ENCODE measurements at regions not wholly inside any gene's neighbourhood (a gene's known extent, or its start where the extent isn't known, plus 50 kb on each side); places are given as distances from the start of the nearest gene placed in this dataset.

DNA sequence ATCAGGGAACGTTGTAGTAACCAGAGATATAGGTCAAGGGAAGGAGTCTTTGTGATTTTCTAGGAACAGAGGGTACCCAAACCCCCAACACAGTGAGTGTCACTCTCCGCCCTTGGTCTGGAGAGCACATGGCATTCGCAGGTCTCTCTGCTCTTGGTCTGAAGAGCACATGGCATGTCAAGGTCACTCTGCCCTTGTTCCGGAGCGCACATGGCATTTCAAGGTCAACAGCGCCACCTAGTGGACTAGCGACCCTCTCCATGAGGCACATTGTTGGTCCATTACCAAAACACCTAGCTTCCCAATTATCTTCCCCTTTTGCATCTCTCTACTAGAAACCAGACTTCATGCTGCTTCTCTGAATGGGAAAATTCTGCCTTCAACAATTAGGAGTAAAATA lies 260.0 kb downstream of the C6orf118 start:
- Histone ChIP-seq H3K9me1 (ENCODE audit: control insufficient read depth, insufficient read depth, low read length) (no peaks in the 10 kb centered on the region), H3K4me2 (ENCODE audit: insufficient read depth, low read length) (no peak overlapping the region), H3K4me3 (no peak overlapping the region), H3K4me1 (replicated peaks in 1 of 2; ENCODE audit: control insufficient read depth in 2 of 2, insufficient read depth in 2 of 2, low read length in 2 of 2) (no peaks in the 10 kb centered on the region), H4K20me1 (replicated peaks; ENCODE audit: control insufficient read depth, insufficient read depth, low read length) (no peaks in the 10 kb centered on the region), H3K9ac (ENCODE audit: insufficient read depth in 1 of 2, low read depth in 2 of 2, low read length in 2 of 2) (no peak overlapping the region), H3K27ac (ENCODE audit: extremely low read depth, low read depth, low read length) (no peak overlapping the region), H2AFZ (ENCODE audit: low read depth, low read length) (peak overlapping the region; percentile 51; the same call in 1 of the 2 replicates), H3K9me3 (replicated peaks; ENCODE audit: control insufficient read depth, insufficient read depth, low read depth, low read length) (no peaks in the 10 kb centered on the region), H3K27me3 (ENCODE audit: control insufficient read depth in 2 of 2, insufficient read depth in 2 of 2, low read length in 2 of 2) (no peaks in the 10 kb centered on the region), H3K79me2 (ENCODE audit: control insufficient read depth, insufficient read depth, low read length) (no peaks in the 10 kb centered on the region), H3K36me3 (ENCODE audit: control insufficient read depth, insufficient read depth, low read length) (no peaks in the 10 kb centered on the region)
- CTCF ChIA-PET (ENCODE audit: low intra/inter-chr PET ratio) = no interaction called here
- WGBS (ENCODE audit: insufficient coverage, low coverage, missing lambda C conversion rate) = 1% methylated on average over 7 of the region's 7 CpGs
- ATAC-seq (peak; percentile 88), FAIRE-seq (peak; percentile 91), DNase-seq (ENCODE audit: extremely low read depth in 1 of 4, low spot score in 3 of 4) (peak; percentile 50 to 76 (median 69))
- in situ Hi-C loops (cut with MboI) = no loop called here
- BruUV-seq (replicated peaks) = no TSS peak
- POLR2A ChIA-PET = interaction anchor here (1.1 kb wide), 1 partner anchor 95 kb away, joined by 3 read pairs; no protein-coding TSS in a partner anchor
- intact Hi-C loops (cut with micrococcal nuclease) = no loop called here
- TF ChIP-seq, protein P1, sequence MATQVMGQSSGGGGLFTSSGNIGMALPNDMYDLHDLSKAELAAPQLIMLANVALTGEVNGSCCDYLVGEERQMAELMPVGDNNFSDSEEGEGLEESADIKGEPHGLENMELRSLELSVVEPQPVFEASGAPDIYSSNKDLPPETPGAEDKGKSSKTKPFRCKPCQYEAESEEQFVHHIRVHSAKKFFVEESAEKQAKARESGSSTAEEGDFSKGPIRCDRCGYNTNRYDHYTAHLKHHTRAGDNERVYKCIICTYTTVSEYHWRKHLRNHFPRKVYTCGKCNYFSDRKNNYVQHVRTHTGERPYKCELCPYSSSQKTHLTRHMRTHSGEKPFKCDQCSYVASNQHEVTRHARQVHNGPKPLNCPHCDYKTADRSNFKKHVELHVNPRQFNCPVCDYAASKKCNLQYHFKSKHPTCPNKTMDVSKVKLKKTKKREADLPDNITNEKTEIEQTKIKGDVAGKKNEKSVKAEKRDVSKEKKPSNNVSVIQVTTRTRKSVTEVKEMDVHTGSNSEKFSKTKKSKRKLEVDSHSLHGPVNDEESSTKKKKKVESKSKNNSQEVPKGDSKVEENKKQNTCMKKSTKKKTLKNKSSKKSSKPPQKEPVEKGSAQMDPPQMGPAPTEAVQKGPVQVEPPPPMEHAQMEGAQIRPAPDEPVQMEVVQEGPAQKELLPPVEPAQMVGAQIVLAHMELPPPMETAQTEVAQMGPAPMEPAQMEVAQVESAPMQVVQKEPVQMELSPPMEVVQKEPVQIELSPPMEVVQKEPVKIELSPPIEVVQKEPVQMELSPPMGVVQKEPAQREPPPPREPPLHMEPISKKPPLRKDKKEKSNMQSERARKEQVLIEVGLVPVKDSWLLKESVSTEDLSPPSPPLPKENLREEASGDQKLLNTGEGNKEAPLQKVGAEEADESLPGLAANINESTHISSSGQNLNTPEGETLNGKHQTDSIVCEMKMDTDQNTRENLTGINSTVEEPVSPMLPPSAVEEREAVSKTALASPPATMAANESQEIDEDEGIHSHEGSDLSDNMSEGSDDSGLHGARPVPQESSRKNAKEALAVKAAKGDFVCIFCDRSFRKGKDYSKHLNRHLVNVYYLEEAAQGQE (IDR thresholded peaks at IDR 0.05; ENCODE audit: borderline replicate concordance) = peak; percentile 45; the same call in 1 of the 2 replicates
- TF ChIP-seq, protein P1 (CRISPR knock-in tag; IDR thresholded peaks at IDR 0.05; ENCODE audit: low read depth) = no peak
- TF ChIP-seq MAX (CRISPR knock-in tag; IDR thresholded peaks at IDR 0.05) = peak; percentile 86
- no peak for TF ChIP-seq POU5F1 (IDR thresholded peaks at IDR 0.05; ENCODE audit: borderline replicate concordance, low read depth, low read length, partially characterized antibody)
- peak; percentile 67; the same call in 1 of the 2 replicates for TF ChIP-seq CBX5 (IDR thresholded peaks at IDR 0.05; ENCODE audit: borderline replicate concordance, low read depth)
- TF ChIP-seq EP400 (IDR thresholded peaks at IDR 0.05) = peak; percentile 77; the same call in 1 of the 2 replicates
- peak; percentile 46 to 73 for TF ChIP-seq RAD21 (CRISPR knock-in tag; conservative IDR thresholded peaks at IDR 0.05 in 1 of 2, IDR thresholded peaks at IDR 0.05 in 1 of 2)
- TF ChIP-seq, protein P2, sequence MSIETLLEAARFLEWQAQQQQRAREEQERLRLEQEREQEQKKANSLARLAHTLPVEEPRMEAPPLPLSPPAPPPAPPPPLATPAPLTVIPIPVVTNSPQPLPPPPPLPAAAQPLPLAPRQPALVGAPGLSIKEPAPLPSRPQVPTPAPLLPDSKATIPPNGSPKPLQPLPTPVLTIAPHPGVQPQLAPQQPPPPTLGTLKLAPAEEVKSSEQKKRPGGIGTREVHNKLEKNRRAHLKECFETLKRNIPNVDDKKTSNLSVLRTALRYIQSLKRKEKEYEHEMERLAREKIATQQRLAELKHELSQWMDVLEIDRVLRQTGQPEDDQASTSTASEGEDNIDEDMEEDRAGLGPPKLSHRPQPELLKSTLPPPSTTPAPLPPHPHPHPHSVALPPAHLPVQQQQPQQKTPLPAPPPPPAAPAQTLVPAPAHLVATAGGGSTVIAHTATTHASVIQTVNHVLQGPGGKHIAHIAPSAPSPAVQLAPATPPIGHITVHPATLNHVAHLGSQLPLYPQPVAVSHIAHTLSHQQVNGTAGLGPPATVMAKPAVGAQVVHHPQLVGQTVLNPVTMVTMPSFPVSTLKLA (conservative IDR thresholded peaks at IDR 0.05) = peak; percentile 54 to 63; a peak in 3 of 4 replicates
- TF ChIP-seq CBX3 (IDR thresholded peaks at IDR 0.05; ENCODE audit: borderline replicate concordance in 1 of 2, low read length in 2 of 2) = peak in 1 of 2 experiments; percentile 81; a peak in 2 of 3 replicates
- peak; percentile 59 to 84 (median 63) for TF ChIP-seq CTCF (IDR thresholded peaks at IDR 0.05 in 2 of 3, conservative IDR thresholded peaks at IDR 0.05 in 1 of 3; ENCODE audit: insufficient read depth in 2 of 3, low read depth in 1 of 3, low read length in 3 of 3)

Data from K562 (cell line).